ENCODE measurements at regions not wholly inside any gene's neighbourhood (a gene's known extent, or its start where the extent isn't known, plus 50 kb on each side); places are given as distances from the start of the nearest gene placed in this dataset.

DNA sequence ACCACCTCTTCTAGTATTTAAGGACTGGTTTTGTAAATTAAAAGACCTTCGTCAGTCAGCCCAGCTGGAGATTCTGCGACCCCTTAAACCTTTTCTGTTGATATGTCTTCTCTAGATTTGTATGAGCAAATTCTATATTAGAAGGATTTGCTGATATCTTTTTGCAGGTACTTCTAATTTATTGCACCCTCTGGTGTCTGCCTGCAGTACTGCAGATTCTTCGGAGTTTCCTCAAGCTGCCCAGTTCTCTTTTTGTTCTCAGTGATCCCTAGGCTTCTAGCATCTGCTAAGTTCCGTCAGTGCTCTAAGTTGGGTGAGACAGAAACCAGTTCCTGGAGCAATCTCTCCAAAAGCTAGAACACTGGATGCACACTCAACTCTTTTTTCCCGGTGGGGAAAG is 545.2 kb downstream of the C4orf33 start:
- 28% methylated on average over 5 of the region's 5 CpGs for WGBS
- Histone ChIP-seq H3K27ac (ENCODE audit: low read depth in 1 of 2, low read length in 2 of 2) (no peak overlapping the region), H3K4me1 (ENCODE audit: control insufficient read depth in 4 of 4, insufficient read depth in 4 of 4, low read length in 3 of 4) (no peaks in the 10 kb centered on the region), H3K9ac (ENCODE audit: low read depth in 1 of 2, low read length in 2 of 2) (no peak overlapping the region), H3K36me3 (ENCODE audit: control insufficient read depth in 4 of 4, insufficient read depth in 3 of 4, low read depth in 1 of 4, low read length in 3 of 4) (no peaks in the 10 kb centered on the region), H3K4me3 (ENCODE audit: low read depth in 1 of 3, low read length in 3 of 3) (no peak overlapping the region), H3K9me3 (ENCODE audit: control insufficient read depth in 4 of 4, low read length in 3 of 4) (no peaks in the 10 kb centered on the region), H3K27me3 (ENCODE audit: control insufficient read depth in 4 of 4, insufficient read depth in 4 of 4, low read length in 3 of 4) (no peaks in the 10 kb centered on the region)
- peak; percentile 52 for DNase-seq (ENCODE audit: low spot score)
- no peak for TF ChIP-seq NR2F2 (IDR thresholded peaks at IDR 0.05)
- TF ChIP-seq, protein P1, sequence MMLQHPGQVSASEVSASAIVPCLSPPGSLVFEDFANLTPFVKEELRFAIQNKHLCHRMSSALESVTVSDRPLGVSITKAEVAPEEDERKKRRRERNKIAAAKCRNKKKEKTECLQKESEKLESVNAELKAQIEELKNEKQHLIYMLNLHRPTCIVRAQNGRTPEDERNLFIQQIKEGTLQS (IDR thresholded peaks at IDR 0.05): no peak
- TF ChIP-seq RAD21 (IDR thresholded peaks at IDR 0.05): peak; percentile 81 to 86
- TF ChIP-seq, protein P2, sequence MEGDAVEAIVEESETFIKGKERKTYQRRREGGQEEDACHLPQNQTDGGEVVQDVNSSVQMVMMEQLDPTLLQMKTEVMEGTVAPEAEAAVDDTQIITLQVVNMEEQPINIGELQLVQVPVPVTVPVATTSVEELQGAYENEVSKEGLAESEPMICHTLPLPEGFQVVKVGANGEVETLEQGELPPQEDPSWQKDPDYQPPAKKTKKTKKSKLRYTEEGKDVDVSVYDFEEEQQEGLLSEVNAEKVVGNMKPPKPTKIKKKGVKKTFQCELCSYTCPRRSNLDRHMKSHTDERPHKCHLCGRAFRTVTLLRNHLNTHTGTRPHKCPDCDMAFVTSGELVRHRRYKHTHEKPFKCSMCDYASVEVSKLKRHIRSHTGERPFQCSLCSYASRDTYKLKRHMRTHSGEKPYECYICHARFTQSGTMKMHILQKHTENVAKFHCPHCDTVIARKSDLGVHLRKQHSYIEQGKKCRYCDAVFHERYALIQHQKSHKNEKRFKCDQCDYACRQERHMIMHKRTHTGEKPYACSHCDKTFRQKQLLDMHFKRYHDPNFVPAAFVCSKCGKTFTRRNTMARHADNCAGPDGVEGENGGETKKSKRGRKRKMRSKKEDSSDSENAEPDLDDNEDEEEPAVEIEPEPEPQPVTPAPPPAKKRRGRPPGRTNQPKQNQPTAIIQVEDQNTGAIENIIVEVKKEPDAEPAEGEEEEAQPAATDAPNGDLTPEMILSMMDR (IDR thresholded peaks at IDR 0.05; ENCODE audit: low read depth, low read length, missing input control): peak; percentile 92

DNA sequence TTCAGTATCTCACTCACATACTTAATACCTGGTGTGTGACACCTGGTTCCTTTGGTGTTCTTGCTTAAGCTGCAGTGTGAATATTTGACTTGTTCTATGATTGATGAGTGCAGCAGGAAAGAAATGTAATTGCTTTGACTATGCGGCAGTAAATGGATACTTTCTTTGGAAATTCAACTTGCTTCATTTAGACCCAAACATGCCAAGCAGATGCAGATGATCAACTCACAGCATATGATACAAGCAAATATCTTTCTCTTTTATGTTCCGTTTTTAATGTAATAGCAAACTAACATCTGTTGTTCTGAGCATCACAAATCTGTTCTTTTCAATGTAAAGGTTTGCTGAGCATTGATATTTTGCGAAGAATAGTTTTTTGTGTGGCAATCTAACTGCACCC is 549.5 kb downstream of the C4orf33 start:
- no peak for DNase-seq (ENCODE audit: low spot score)
- Histone ChIP-seq H3K4me1 (ENCODE audit: control insufficient read depth in 4 of 4, insufficient read depth in 4 of 4, low read length in 3 of 4) (no peaks in the 10 kb centered on the region), H3K9me3 (ENCODE audit: control insufficient read depth in 4 of 4, low read length in 3 of 4) (no peaks in the 10 kb centered on the region), H3K9ac (ENCODE audit: low read depth in 1 of 2, low read length in 2 of 2) (no peak overlapping the region), H3K27ac (ENCODE audit: low read depth in 1 of 2, low read length in 2 of 2) (no peak overlapping the region), H3K4me3 (ENCODE audit: low read depth in 1 of 3, low read length in 3 of 3) (no peak overlapping the region), H3K27me3 (ENCODE audit: control insufficient read depth in 4 of 4, insufficient read depth in 4 of 4, low read length in 3 of 4) (no peaks in the 10 kb centered on the region), H3K36me3 (ENCODE audit: control insufficient read depth in 4 of 4, insufficient read depth in 3 of 4, low read depth in 1 of 4, low read length in 3 of 4) (no peaks in the 10 kb centered on the region)
- no peak for TF ChIP-seq RXRA (IDR thresholded peaks at IDR 0.05)
- no peak for TF ChIP-seq JUND (IDR thresholded peaks at IDR 0.05)
- TF ChIP-seq EGR1 (IDR thresholded peaks at IDR 0.05; ENCODE audit: low read depth in 2 of 2): no peak
- 77% methylated on average over 3 of the region's 3 CpGs for WGBS

DNA sequence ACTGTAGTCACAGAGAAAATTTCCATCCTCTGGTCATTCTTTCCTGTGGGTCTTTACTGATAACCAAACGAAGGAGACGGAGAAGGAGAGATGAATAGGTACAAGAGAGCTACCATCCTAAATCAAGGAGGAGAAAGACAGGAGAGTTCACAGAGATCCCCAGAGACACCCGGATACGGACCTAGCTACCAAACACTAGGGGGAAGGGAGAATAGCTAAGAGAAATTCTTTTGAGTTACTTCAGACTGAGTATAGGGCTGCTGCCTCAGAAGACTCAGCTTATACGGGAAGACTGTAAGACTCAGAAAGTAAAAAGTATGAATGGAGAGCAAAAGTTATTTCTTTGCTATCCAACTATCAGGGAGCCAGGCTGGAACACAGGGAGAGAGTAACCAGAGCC is 572.1 kb downstream of the C4orf33 start:
- H3K9ac ChIP-seq (ENCODE audit: low read depth in 1 of 2, low read length in 2 of 2): no peak overlapping the region
- 65% methylated on average over 5 of the region's 5 CpGs for WGBS
- H3K36me3 ChIP-seq (ENCODE audit: control insufficient read depth in 4 of 4, insufficient read depth in 3 of 4, low read depth in 1 of 4, low read length in 3 of 4): no peaks in the 10 kb centered on the region
- H3K27ac ChIP-seq (ENCODE audit: low read depth in 1 of 2, low read length in 2 of 2): no peak overlapping the region
- H3K27me3 ChIP-seq (ENCODE audit: control insufficient read depth in 4 of 4, insufficient read depth in 4 of 4, low read length in 3 of 4): no peaks in the 10 kb centered on the region
- no peak for DNase-seq (ENCODE audit: low spot score)
- TF ChIP-seq, protein P1 (IDR thresholded peaks at IDR 0.05): no peak
- no peak for TF ChIP-seq SP1 (IDR thresholded peaks at IDR 0.05)
- no peak for TF ChIP-seq FOXA1 (IDR thresholded peaks at IDR 0.05)
- TF ChIP-seq FOXA2 (IDR thresholded peaks at IDR 0.05): no peak
- no peak for TF ChIP-seq EGR1 (IDR thresholded peaks at IDR 0.05; ENCODE audit: low read depth in 2 of 2)
- TF ChIP-seq HNF4G (IDR thresholded peaks at IDR 0.05): no peak
- TF ChIP-seq, protein P2 (IDR thresholded peaks at IDR 0.05; ENCODE audit: low read depth, low read length, missing input control): no peak
- no peak for TF ChIP-seq NR2F2 (IDR thresholded peaks at IDR 0.05)
- TF ChIP-seq, protein P3, sequence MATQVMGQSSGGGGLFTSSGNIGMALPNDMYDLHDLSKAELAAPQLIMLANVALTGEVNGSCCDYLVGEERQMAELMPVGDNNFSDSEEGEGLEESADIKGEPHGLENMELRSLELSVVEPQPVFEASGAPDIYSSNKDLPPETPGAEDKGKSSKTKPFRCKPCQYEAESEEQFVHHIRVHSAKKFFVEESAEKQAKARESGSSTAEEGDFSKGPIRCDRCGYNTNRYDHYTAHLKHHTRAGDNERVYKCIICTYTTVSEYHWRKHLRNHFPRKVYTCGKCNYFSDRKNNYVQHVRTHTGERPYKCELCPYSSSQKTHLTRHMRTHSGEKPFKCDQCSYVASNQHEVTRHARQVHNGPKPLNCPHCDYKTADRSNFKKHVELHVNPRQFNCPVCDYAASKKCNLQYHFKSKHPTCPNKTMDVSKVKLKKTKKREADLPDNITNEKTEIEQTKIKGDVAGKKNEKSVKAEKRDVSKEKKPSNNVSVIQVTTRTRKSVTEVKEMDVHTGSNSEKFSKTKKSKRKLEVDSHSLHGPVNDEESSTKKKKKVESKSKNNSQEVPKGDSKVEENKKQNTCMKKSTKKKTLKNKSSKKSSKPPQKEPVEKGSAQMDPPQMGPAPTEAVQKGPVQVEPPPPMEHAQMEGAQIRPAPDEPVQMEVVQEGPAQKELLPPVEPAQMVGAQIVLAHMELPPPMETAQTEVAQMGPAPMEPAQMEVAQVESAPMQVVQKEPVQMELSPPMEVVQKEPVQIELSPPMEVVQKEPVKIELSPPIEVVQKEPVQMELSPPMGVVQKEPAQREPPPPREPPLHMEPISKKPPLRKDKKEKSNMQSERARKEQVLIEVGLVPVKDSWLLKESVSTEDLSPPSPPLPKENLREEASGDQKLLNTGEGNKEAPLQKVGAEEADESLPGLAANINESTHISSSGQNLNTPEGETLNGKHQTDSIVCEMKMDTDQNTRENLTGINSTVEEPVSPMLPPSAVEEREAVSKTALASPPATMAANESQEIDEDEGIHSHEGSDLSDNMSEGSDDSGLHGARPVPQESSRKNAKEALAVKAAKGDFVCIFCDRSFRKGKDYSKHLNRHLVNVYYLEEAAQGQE (IDR thresholded peaks at IDR 0.05): no peak
- no peak for TF ChIP-seq RXRA (IDR thresholded peaks at IDR 0.05)
- no peak for TF ChIP-seq YY1 (IDR thresholded peaks at IDR 0.05)
- TF ChIP-seq, protein P4, sequence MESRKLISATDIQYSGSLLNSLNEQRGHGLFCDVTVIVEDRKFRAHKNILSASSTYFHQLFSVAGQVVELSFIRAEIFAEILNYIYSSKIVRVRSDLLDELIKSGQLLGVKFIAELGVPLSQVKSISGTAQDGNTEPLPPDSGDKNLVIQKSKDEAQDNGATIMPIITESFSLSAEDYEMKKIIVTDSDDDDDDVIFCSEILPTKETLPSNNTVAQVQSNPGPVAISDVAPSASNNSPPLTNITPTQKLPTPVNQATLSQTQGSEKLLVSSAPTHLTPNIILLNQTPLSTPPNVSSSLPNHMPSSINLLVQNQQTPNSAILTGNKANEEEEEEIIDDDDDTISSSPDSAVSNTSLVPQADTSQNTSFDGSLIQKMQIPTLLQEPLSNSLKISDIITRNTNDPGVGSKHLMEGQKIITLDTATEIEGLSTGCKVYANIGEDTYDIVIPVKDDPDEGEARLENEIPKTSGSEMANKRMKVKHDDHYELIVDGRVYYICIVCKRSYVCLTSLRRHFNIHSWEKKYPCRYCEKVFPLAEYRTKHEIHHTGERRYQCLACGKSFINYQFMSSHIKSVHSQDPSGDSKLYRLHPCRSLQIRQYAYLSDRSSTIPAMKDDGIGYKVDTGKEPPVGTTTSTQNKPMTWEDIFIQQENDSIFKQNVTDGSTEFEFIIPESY (IDR thresholded peaks at IDR 0.05): no peak
- no peak for TF ChIP-seq HNF4A (conservative IDR thresholded peaks at IDR 0.05)
- no peaks in the 10 kb centered on the region for H3K9me3 ChIP-seq (ENCODE audit: control insufficient read depth in 4 of 4, low read length in 3 of 4)
- no peak overlapping the region for H3K4me3 ChIP-seq (ENCODE audit: low read depth in 1 of 3, low read length in 3 of 3)
- no peaks in the 10 kb centered on the region for H3K4me1 ChIP-seq (ENCODE audit: control insufficient read depth in 4 of 4, insufficient read depth in 4 of 4, low read length in 3 of 4)
